H7 (cell line): ENCODE measurements at regions not wholly inside any gene's neighbourhood (a gene's known extent, or its start where the extent isn't known, plus 50 kb on each side); places are given as distances from the start of the nearest gene placed in this dataset.

Source experiments
- DNase-seq: peaks from one replicate; pipeline ENCODE4 v3.0.0; 2012
- H3K27me3 ChIP-seq: 2 replicates; pipeline ENCODE4 v1.6.0; 2011; ENCODE audit warnings: mild to moderate bottlenecking, low read length; ENCODE audit not compliant: control insufficient read depth, insufficient read depth
- H3K36me3 ChIP-seq: replicated peaks from 2 replicates; pipeline ENCODE4 v1.5.1; 2011; ENCODE audit warnings: low read length; ENCODE audit not compliant: control insufficient read depth, insufficient read depth
- H3K4me3 ChIP-seq: 2 replicates; pipeline ENCODE4 v1.5.1; 2011; ENCODE audit warnings: low read depth, mild to moderate bottlenecking, control low read depth, low read length, moderate library complexity; ENCODE audit not compliant: insufficient read depth

- H3K4me3 ChIP-seq, result no peak overlapping the region
- no peaks in the 10 kb centered on the region for H3K27me3 ChIP-seq
- H3K36me3 ChIP-seq, result no peaks in the 10 kb centered on the region
- no peak for DNase-seq
Observed at GRCh38 chr15:66615846-66616245, 50.0 kb upstream of the LCTL start.

- H3K27me3 ChIP-seq, result no peaks in the 10 kb centered on the region
- no peak overlapping the region for H3K4me3 ChIP-seq
- DNase-seq, result peak; percentile 66
- no peaks in the 10 kb centered on the region for H3K36me3 ChIP-seq
Observed at GRCh38 chr15:66617137-66618090, 51.6 kb upstream of the LCTL start.

GRCh38 chr15:66619152-66619903 lies 53.5 kb upstream of the LCTL start:
- DNase-seq, result peak; percentile 90
- Histone ChIP-seq H3K27me3 (no peaks in the 10 kb centered on the region), H3K4me3 (no peak overlapping the region), H3K36me3 (no peaks in the 10 kb centered on the region)

GRCh38 chr15:66620341-66620740 lies 54.5 kb upstream of the LCTL start:
- DNase-seq, result peak; percentile 16
- H3K4me3 ChIP-seq, result no peak overlapping the region
- no peaks in the 10 kb centered on the region for H3K36me3 ChIP-seq
- H3K27me3 ChIP-seq, result no peaks in the 10 kb centered on the region

- Histone ChIP-seq H3K36me3 (no peaks in the 10 kb centered on the region), H3K27me3 (no peaks in the 10 kb centered on the region), H3K4me3 (no peak overlapping the region)
- DNase-seq, result peak; percentile 34
Observed at GRCh38 chr15:66620744-66621344, 55.0 kb upstream of the LCTL start.

GRCh38 chr15:66621491-66622467 lies 56.0 kb upstream of the LCTL start:
- peak; percentile 86 for DNase-seq
- Histone ChIP-seq H3K36me3 (no peaks in the 10 kb centered on the region), H3K4me3 (peak overlapping the region; percentile 11; the same call in 1 of the 2 replicates), H3K27me3 (no peaks in the 10 kb centered on the region; the same call in 1 of the 2 replicates)

GRCh38 chr15:66622591-66623022 lies 56.8 kb upstream of the LCTL start:
- peak; percentile 53 for DNase-seq

GRCh38 chr15:66623801-66624453 lies 58.1 kb upstream of the LCTL start:
- no peaks in the 10 kb centered on the region for H3K36me3 ChIP-seq
- DNase-seq, result no peak

More at GRCh38 chr15:66622591-66623022, 56.8 kb upstream of the LCTL start:
- Histone ChIP-seq H3K36me3 (no peaks in the 10 kb centered on the region), H3K4me3 (no peak overlapping the region), H3K27me3 (no peaks in the 10 kb centered on the region; the same call in 1 of the 2 replicates)

GRCh38 chr15:66625531-66625930 lies 59.7 kb upstream of the LCTL start:
- DNase-seq, result no peak
- H3K27me3 ChIP-seq, result no peaks in the 10 kb centered on the region; the same call in 1 of the 2 replicates
- no peak overlapping the region for H3K4me3 ChIP-seq
- no peaks in the 10 kb centered on the region for H3K36me3 ChIP-seq

More at GRCh38 chr15:66623801-66624453, 58.1 kb upstream of the LCTL start:
- Histone ChIP-seq H3K27me3 (no peaks in the 10 kb centered on the region; the same call in 1 of the 2 replicates), H3K4me3 (no peak overlapping the region)

- Histone ChIP-seq H3K27me3 (no peaks in the 10 kb centered on the region; the same call in 1 of the 2 replicates), H3K36me3 (no peaks in the 10 kb centered on the region), H3K4me3 (no peak overlapping the region)
- no peak for DNase-seq
Observed at GRCh38 chr15:66625974-66626373, 60.2 kb upstream of the LCTL start.

- Histone ChIP-seq H3K36me3 (no peaks in the 10 kb centered on the region), H3K27me3 (no peaks in the 10 kb centered on the region; the same call in 1 of the 2 replicates), H3K4me3 (no peak overlapping the region)
- DNase-seq, result no peak
Observed at GRCh38 chr15:66628976-66629723, 63.4 kb upstream of the LCTL start.

GRCh38 chr15:66629817-66630576 lies 64.2 kb upstream of the LCTL start:
- DNase-seq, result no peak
- no peaks in the 10 kb centered on the region for H3K36me3 ChIP-seq
- no peaks in the 10 kb centered on the region; the same call in 1 of the 2 replicates for H3K27me3 ChIP-seq
- no peak overlapping the region for H3K4me3 ChIP-seq
